ENCODE measurements at regions not wholly inside any gene's neighbourhood (a gene's known extent, or its start where the extent isn't known, plus 50 kb on each side); places are given as distances from the start of the nearest gene placed in this dataset.

DNA sequence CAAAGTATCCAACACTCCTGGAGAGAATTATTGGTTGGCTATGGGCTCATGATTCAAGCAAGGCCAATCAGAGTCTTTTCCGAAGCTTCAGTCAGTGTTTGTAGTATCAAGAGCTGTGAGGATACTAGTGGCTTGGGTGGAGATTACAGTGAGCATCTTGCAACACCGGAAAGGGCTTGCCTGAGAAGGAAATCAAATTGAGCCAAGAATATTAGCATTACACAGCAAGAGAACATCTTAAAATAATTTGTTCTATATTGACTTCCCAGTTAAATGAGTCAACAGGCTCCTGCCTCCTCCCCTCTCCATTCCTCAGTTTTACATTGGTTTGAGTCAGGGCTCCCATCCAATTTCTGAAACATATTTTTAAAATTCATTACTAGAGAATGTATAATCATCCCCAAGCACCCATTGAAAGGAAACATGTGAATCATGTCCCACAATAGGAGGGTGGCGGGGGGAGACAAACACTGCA lies 127.4 kb downstream of the ELAPOR2 start:
- TF ChIP-seq, protein P1, sequence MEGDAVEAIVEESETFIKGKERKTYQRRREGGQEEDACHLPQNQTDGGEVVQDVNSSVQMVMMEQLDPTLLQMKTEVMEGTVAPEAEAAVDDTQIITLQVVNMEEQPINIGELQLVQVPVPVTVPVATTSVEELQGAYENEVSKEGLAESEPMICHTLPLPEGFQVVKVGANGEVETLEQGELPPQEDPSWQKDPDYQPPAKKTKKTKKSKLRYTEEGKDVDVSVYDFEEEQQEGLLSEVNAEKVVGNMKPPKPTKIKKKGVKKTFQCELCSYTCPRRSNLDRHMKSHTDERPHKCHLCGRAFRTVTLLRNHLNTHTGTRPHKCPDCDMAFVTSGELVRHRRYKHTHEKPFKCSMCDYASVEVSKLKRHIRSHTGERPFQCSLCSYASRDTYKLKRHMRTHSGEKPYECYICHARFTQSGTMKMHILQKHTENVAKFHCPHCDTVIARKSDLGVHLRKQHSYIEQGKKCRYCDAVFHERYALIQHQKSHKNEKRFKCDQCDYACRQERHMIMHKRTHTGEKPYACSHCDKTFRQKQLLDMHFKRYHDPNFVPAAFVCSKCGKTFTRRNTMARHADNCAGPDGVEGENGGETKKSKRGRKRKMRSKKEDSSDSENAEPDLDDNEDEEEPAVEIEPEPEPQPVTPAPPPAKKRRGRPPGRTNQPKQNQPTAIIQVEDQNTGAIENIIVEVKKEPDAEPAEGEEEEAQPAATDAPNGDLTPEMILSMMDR (optimal IDR thresholded peaks at IDR 0.05 in 1 of 3, IDR thresholded peaks at IDR 0.05 in 1 of 3, conservative IDR thresholded peaks at IDR 0.05 in 1 of 3; ENCODE audit: extremely low read depth in 1 of 3, insufficient read depth in 2 of 3, low read length in 3 of 3), result no peak
- TF ChIP-seq EZH2 (IDR thresholded peaks at IDR 0.05; ENCODE audit: low read length), result no peak
